Hematopoietic multipotent progenitor cell treated with erythropoietin and hydrocortisone succinate and interleukin-3 and kit ligand, for 8 days (in vitro differentiated cells): ENCODE measurements at regions not wholly inside any gene's neighbourhood (a gene's known extent, or its start where the extent isn't known, plus 50 kb on each side); places are given as distances from the start of the nearest gene placed in this dataset.

Experiments
- DNase-seq: peaks from one replicate; pipeline ENCODE4 v3.0.0-alpha.2; 2015

DNA sequence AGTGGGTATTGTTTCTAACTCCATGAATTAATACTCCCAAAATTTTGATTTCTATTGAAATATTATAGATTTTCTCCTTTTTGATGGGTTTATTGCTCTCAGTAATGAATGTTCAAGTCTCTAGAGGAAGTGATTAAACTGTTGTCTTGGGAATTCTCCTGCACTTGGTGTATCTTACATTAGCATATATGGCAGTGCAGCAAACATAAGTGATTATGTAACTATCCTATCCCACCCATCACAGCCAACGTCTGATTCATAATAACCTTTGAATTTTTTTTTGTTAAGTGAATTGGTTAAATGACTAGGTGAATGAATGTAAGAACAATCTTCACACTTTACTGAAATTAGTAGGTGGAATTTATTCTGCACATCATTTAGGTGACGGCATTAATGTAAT is 483.7 kb downstream of the TAF11L14 start:
- DNase-seq = no peak

DNA sequence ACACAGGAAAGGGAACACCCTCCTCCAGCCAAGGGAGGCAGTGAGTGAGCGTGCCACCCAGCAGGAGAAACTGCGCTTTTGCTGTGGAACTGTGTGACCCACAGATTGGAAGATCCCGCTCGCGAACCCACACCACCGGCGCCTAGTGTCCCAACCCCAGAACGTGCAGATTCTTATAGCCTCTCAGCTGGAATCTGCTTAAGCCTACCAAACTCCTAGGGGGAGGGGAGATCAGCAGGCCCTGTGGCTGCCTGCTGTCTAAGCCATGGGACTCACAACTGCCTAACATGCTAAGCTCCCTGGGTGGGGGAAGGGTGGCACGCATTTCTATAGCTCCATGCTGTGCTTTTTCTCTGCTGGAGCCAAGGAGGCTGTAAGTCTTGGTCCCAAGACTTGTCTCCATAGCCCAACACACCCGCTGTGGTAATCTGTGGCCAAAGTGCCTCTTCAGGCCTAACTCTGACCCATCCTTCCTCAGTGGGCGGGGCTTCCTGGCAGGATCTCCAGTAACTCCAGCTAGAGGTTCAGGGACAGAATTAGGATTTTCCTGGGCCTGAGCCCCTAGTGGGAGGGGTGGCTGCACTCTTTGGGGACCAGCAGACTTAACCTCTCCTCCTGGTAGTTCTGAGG is 485.0 kb downstream of the TAF11L14 start:
- no peak for DNase-seq

- no peak for DNase-seq
Measured at GRCh38 chr5:18141222-18141621, 507.0 kb downstream of the TAF11L14 start.

DNA sequence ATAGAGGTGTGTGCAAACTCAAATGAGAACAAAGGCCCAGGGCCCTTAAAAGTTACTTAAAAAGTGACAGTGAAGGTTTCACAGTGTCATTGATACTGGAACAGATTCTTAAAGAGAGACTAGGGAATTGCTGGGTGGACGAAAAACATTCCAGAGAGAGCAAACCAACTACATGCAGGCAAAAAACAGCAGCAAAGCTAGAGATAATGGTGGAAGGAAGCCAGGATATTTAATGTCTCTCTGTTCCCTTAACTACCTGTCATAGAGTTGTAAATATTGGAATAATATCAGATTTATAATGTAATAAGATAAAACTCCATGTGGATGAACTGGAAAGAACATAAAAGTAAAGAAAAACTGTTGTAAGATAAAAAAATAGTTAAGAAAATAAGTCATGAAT is 508.6 kb downstream of the TAF11L14 start:
- no peak for DNase-seq

DNA sequence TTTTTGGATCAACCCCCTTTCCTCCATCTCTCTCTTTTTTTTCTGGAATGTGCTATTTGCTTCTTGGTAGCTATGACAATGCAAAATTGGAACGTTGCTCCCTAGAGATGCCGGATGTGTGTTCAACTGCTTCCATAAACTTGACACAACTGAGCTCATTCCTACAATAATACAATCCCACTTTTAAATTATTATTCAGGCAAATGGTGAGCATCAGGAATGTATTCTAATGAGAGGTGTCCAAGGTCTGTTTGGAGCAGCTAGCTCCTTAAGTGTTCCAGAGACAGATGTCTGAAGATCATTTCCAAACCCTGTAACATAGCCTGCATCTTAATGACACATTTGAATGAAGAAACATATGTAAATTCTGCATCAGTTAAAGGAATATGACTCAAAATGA is 518.4 kb downstream of the TAF11L14 start:
- no peak for DNase-seq

DNA sequence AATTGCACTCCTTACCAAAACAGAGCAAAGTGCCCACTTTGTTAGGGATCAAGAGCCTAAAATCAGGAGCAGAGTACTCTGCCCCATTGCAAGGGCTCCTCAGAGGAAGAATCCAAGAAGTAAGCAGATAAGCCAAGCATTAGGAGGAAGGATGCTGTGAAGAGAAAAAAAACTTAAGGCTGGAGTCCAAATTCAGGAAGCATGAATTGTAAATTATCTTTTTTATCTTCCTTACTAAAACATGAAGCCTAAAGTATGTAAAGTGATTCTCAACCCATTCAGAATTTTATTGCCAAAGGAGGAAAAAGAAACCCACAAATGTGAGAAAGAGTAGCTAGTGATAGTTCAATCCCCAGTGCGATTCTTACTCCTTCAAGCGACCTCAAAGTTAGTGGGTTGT is 523.9 kb downstream of the TAF11L14 start:
- DNase-seq = no peak

- no peak for DNase-seq
Measured at GRCh38 chr5:18159331-18159730, 525.1 kb downstream of the TAF11L14 start.

DNA sequence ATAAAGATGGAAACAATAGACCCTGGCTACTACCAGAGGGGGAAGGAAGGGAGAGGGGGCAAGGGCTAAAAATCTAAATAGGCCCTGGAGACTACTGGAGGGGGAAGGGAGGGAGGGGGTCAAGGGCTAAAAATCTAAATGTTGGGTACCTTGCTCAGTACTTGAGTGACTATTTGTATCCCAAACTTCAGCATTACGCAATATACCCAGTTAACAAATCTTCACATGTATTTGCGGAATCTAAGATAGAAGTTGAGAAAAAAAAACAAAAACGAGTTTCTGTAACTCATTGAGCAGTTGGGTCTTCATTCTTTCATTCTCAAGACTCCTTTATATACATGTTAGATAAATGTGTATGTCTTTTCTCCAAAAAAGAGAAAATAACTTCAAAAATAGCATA is 537.4 kb downstream of the TAF11L14 start:
- no peak for DNase-seq

GRCh38 chr5:18179579-18179978 is 545.3 kb downstream of the TAF11L14 start:
- DNase-seq = no peak

DNA sequence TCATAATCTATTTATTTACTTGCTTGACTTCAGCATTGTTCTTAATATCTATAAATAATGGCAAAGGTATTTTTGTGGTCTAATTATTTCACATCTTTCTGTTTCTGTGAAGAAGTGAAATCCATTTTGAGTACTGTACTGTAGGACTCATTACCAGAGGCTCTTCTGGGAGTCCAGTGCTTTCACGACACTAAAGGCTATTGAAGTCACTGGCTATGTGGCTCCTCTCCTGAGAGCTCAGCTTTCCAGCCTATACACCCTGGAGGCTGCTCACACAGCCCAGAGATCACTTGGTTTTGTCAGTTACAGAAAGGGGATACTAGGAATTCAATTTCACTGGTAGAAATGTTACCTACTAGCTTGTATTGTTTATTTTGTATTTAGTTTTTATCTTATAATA is 547.3 kb downstream of the TAF11L14 start:
- no peak for DNase-seq

- no peak for DNase-seq
Measured at GRCh38 chr5:18195910-18196309, 561.6 kb downstream of the TAF11L14 start.

- DNase-seq = no peak
Measured at GRCh38 chr5:18197734-18198133, 563.5 kb downstream of the TAF11L14 start.

- DNase-seq = no peak
Measured at GRCh38 chr5:18202164-18202563, 567.9 kb downstream of the TAF11L14 start.

- DNase-seq = no peak
Measured at GRCh38 chr5:18203296-18203695, 569.0 kb downstream of the TAF11L14 start.

GRCh38 chr5:18213666-18214065 is 579.4 kb downstream of the TAF11L14 start:
- DNase-seq = no peak

- DNase-seq = no peak
Measured at GRCh38 chr5:18216016-18216415, 581.8 kb downstream of the TAF11L14 start.

GRCh38 chr5:18216729-18217128 is 582.5 kb downstream of the TAF11L14 start:
- DNase-seq = no peak

GRCh38 chr5:18219241-18219640 is 585.0 kb downstream of the TAF11L14 start:
- no peak for DNase-seq

DNA sequence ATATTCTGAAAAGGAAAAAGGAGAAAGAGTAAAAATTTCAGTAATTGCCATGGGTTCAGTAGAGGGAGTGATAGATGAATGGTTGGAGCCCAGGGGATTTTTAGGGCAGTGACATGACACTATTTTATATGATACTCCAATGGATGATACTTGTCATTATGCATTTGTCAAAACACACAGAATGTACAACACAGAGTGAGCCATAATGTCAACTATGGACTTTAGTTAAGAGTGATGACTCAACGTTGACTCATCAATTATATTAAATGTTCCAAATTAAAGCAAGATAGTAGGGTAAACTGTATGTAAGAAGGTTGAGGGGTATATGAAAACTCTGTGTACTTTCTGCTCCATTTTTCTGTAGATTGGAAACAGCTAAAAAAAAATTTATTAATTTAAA is 586.4 kb downstream of the TAF11L14 start:
- no peak for DNase-seq

- DNase-seq = no peak
Measured at GRCh38 chr5:18236386-18236785, 602.1 kb downstream of the TAF11L14 start.

DNA sequence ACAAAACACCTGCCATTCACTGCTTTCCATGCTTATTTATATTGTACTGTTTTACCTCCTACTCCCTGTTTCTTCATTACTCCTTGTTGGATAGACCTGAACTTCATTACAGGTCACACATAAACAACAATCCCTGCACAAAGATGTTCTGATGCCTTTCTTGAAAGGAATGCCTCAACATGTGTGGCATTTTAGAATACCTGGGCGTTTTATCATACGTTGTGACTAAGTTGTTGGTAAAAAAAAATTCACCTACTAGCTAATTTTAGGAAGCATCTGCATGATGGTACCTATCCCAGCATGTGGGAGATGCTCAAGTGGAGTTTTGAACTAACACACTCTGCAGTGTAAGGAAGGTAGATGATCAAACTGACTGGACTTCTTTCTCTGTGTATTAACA is 604.1 kb downstream of the TAF11L14 start:
- no peak for DNase-seq

- DNase-seq = no peak
Measured at GRCh38 chr5:18240971-18241370, 606.7 kb downstream of the TAF11L14 start.

DNA sequence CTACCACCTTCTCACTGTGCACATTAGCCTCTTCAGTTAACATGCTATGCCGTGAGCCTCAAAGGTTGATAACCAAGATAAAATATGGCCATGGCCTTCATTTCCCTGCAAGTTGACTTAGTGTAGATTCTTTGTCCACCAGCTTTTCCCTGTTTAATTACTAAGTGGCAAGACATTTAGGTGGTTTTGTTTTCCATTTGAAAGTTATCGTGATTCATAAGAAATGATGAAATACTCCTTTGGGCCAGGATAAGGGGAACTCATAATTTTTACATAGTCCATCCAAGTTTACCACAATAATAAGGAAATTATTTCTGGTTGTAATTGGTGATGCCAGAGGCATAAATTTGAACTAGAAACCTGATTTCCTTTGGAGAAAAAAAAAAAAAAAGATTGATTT is 609.6 kb downstream of the TAF11L14 start:
- no peak for DNase-seq

DNA sequence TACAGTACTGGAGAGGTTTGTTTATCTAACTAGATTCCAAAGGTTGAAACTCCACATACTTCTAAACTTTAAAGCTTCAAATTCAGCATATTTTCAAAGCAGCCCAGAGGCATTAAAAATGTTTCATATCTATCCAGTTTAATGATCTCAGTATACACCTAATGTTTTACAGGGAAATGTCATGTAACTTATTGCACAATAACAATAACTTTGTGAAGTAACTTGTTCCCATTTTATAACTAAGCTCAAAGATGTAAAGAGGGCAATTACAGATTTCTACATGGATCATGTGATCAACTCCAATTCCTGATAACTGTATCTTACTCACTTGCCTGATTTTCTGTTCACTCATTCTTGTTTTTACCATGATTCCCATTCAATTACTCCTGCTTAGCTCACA is 610.0 kb downstream of the TAF11L14 start:
- no peak for DNase-seq

- no peak for DNase-seq
Measured at GRCh38 chr5:18252559-18252958, 618.3 kb downstream of the TAF11L14 start.
